CD4-positive, alpha-beta T cell treated with Interleukin-12 subunit alpha and Interleukin-12 subunit beta, for 1 hour (primary cell): ENCODE measurements at regions not wholly inside any gene's neighbourhood (a gene's known extent, or its start where the extent isn't known, plus 50 kb on each side); places are given as distances from the start of the nearest gene placed in this dataset.
"Not testable (repeated sequence)": the region's sequence is repeated elsewhere in the genome, so short reads cannot be mapped to it uniquely, and the experiment has no call there.

ENCODE experiments used
- DNase-seq: peaks from one replicate; pipeline ENCODE4 v3.0.0-alpha.2; 2020

- DNase-seq, result no peak
Observed at GRCh38 chrX:55142206-55142918, 53.5 kb downstream of the PAGE2 start.

DNA sequence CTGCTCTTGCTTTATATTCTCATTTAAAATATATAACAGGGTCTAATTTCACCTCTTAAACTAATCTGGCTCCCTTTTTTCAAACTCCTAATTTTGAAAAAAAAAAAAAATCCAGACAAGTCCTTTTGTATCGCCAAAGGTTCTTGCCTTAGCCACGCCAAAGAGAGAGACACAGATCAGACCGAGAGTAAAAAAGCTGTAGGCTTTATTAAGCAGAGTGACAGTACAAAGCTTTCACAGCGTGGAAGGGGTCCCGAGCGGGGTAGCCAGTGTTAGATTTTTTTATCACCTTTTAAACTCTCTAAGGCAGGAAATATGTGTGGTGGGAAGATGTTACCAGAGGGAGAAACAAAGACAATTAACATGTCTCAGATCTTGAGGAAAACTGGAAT is 54.1 kb downstream of the PAGE2 start:
- DNase-seq, result no peak

GRCh38 chrX:55143621-55144020 is 54.8 kb downstream of the PAGE2 start:
- DNase-seq, result no peak

GRCh38 chrX:55144697-55145096 is 55.9 kb downstream of the PAGE2 start:
- no peak for DNase-seq

DNA sequence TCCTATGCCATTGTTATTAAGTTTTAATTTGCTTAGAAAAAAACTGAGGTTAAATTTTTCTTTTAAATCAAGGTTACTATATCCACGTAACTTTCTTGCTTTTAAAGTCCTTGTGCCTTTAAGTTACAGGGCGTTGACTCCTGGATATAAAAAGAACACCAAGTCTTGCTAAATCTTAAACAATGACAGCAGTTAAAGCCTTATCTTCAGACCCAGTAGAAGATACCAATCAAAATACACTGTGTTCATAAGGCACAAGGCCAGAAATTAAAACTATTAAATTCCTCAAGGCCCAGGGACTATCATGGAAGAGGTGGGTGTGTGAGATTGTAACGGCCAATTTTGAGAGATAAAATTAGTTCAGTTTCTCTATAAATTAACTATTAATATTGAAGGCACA is 60.4 kb downstream of the PAGE2 start:
- no peak for DNase-seq

GRCh38 chrX:55151199-55151598 is 62.4 kb downstream of the PAGE2 start:
- DNase-seq, result no peak

GRCh38 chrX:55159551-55159950 is 60.6 kb upstream of the PAGE5 start:
- peak; percentile 30 for DNase-seq

DNA sequence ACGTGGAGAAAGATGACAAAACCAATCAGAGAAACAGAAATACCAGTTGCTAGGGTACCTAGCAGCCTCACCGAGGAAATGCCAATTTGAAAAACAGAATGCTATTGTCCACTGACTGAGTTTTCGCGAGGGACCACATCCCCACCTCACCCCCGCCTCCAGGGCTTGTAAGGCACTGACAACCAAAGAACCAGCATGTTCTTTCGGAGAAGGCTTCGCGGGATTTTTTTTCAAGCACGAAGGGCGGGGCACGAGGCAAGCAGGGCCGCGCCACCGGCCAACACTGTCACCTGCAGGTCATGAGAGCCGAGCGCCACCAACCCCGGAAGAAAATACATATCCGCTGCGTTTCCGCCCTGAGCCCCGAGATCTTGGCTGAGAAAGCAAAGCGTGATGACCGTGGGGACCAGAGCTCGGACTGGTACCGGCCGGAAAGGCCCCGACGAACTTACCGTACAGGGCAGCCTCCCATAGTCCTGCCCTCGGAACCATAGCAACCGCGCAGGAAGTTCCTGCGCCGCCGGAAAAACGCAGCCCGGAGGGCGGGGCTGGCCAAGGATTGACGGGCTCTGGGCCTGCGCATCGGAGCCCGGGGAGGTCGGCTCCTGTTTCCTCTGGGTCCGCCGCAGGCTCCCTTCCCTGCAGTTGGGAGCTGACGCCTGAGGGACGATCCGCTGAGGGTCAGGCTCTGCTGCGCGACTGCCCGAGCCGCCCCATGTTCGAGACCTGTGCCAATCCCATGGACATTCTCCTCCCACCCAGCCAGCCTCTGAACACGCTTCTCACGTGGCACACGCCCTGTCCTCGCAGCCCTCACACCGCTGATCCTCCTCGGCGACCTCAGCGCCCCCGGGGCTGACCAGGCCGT is 59.2 kb upstream of the PAGE5 start:
- peak; percentile 91 for DNase-seq

DNA sequence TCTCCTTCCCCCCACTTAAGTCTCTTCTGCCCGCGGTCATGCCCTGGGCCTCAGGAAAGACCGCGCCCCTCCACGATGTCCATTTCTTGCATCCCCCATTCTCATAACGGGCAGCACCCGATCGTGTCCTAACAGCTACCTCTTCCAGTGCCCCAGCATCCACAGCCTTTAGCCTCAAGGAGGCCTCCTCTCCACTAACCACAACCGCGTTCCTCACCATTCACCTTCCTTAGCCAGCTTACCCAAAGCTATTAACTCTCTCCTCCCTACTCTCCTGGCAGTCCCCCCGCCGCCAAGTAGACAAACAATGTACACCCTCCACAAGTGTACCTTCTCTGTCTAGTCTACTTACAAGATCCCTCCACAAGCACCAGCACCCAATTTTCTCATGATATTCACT is 58.6 kb upstream of the PAGE5 start:
- peak; percentile 7 for DNase-seq

DNA sequence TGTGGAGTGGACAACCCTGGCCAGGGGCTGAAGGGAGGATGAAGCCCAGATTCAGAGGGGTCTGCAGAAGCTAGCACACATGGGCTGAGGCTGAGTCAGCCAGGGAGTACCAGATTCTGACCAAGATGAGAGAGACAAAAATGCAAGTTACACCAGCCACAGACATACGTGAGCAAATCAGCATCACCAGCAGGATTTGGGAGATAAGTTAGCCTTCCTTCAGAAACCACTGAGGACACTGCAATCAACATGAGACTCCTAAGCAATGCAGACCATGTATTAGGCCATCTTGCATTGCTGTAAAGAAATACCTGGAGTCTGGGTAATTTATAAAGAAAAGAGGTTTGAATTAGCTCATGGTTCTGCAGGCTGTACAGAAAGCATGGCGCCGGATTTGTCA is 57.0 kb upstream of the PAGE5 start:
- no peak for DNase-seq

DNA sequence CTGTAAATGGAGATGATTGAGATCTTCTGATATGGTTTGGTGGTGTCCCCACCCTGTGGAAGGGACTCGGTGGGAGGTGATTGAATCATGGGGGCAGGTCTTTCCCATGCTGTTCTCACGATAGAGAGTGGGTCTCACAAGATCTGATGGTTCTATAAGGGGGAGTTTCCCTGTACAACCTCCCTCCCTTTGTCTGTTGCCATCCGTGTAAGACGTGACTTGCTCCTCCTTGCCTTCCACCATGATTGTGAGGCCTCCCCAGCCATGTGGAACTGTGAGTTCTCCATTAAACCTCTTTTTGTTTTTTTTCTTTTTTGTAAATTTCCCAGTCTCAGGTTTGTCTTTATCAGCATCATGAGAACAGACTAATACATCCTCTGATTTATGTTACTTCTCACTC is 55.1 kb upstream of the PAGE5 start:
- DNase-seq, result not testable (repeated sequence)

- no peak for DNase-seq
Observed at GRCh38 chrX:55167124-55167803, 52.9 kb upstream of the PAGE5 start.

DNA sequence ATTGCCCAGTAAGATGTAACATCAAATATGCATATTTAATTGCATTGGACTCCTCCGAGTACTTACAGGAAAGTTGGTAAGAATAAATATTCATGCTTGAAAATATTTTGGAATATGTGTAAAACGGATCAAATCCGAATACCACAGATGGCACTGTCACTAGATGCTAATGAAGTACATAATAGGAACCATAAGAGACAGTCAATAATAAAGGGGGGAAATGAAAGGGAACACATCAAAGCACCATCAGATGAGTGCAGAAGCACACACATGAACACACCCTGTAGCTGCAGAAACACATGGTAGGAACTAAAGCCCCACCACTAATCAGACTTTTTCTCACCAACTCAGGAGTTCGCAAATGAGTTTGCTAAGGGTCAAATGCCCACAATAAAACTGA is 52.2 kb upstream of the PAGE5 start:
- DNase-seq, result no peak

DNA sequence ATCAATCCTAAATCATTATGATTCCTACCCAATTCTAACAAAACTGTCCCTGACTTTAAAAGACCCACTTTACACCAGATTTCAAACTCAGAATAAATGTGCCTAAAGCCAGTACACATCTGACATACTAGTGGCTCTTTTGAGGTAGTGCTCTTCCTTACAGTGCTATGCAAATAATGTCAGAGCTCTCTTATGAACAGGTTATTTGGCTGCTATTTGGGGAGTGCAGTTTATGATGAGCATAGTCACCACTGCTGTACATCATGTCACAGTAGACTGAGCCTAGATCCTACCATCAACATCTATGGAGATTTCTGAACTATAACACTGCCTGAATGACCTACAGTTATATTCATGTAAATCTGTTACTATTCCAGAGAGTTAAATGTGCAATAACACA is 50.4 kb upstream of the PAGE5 start:
- DNase-seq, result no peak
